IPS-NIHi7 (cell line): ENCODE measurements at regions not wholly inside any gene's neighbourhood (a gene's known extent, or its start where the extent isn't known, plus 50 kb on each side); places are given as distances from the start of the nearest gene placed in this dataset.

Source experiments
- DNase-seq: peaks from one replicate; pipeline ENCODE4 v3.0.0; 2012; ENCODE audit warnings: mixed read lengths; ENCODE audit errors: extremely low spot score

GRCh38 chr5:133690746-133691145 lies 78.4 kb upstream of the FSTL4 start:
- DNase-seq, result no peak

DNA sequence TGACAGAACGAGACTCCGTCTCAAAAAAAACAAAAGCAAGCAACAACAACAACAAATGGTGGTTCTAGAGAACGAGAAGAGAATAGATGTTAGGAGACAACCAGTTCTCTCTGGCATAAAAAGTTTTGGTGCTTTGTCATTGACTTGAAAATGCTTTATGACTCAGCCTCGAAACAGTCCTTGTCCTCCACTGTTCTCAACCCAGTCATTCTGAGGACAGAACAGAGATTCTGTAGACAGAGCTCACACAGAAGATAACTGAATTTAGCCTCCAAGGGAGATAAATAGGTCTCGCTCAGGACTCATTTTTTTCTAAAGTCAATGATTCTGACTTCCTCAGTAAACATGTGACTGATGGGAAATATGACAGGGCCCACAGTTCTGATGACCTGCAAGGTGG lies 76.0 kb upstream of the FSTL4 start:
- no peak for DNase-seq

DNA sequence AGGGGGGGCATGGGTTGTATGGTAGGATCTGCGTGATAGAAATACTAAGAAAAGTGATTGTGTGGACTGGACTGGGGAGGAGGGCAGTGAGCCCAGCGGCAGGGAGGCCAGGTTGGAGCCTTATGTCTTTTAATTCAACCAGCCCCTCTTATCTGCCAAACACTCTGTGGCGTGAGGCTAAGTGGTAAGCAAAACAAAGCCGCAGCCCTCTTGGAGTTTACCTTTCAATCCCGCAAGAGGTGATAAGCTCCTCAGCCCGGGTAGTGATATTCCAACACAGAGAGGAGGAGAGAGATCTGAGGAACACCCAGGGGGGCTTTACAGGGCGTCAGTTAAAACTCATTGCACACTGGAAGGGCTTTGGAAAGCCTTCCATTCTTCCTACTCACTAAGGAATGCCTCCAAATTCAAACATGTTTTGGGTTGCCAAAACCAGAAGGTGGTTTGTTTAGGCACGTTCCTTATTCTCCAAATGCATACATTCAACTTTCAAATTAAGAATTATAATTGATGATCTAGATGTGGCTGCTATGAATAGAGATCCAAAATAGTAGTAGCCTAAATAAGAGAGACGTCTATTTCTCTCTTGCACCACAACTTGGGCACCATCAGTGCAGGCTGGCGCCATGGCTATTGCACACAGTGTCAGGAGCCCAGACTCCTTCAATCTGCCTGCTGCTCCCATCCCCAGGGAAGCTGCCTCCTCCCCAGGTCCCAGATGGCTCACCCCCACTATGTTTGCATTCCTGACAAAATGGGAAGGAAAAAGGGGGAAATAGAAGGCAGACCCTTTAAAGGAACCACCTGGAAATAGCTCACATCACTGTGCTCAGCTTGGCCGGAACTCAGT lies 75.1 kb upstream of the FSTL4 start:
- DNase-seq, result no peak

DNA sequence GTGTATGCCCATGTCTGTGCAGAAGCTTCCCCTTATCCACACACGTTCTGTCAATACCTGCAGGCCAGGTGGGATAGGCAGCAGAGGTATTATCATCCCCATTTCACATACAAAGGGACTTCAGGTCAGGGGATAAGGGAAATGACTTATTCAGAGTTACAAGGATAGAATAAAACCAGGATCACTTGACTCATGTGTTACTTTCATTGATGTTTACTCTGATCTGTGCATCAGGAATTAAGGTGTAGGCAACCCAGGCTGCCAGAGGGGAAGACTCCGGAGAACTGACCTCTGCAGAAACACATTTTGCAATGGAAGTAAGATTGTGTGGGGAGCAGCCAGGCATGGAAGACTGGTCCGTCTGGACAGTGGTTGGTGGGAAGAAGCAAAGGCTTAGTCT lies 74.2 kb upstream of the FSTL4 start:
- DNase-seq, result no peak

DNA sequence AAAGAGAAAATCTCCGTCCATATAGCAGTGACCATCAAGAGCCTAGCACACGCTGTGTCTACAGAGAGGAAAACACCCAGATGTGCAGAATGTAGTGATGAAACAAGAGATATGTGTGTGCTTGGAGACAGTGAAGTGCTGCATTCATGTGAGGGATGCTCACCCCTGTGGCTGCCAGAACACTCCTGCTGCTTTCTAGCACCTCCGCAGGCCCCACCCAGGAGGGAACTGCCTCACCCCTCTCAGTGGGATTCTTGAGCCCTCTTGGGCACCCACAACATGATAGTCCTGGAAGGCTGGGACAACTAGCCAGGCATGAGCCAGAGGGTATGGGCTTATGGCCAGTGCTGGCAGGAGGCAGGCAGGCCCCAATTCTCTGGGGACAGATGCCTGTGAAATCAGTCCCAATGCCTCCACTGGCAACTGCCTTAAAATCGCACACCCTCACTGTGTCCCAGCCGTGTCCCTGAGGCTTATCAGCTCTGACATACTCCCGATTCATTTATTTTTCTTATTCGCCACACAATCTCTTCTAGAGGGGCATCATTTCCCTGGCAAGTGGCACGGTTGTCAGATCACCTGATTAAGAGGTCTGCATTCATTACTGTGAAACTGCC lies 73.2 kb upstream of the FSTL4 start:
- DNase-seq, result no peak

- no peak for DNase-seq
Measured at GRCh38 chr5:133683646-133684596, 71.6 kb upstream of the FSTL4 start.

DNA sequence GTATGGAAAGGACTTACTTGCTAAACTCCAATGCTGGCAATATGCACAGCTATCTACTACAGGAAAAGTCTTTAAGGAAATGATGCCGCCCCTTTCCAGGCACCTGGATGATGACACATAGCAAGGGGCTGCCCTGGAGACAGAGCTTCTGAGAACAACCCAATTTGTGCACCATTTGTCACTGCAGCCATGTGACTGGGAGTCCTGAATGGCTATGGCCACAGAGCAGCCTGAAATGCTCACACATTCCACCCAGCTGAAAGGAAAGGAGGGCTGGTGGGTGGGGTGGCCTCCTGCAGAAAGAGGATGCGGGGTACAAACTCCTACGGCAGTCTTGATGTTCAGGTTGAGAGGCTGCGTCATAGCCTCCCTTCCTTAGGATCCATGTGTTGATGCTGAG lies 70.1 kb upstream of the FSTL4 start:
- DNase-seq, result no peak

DNA sequence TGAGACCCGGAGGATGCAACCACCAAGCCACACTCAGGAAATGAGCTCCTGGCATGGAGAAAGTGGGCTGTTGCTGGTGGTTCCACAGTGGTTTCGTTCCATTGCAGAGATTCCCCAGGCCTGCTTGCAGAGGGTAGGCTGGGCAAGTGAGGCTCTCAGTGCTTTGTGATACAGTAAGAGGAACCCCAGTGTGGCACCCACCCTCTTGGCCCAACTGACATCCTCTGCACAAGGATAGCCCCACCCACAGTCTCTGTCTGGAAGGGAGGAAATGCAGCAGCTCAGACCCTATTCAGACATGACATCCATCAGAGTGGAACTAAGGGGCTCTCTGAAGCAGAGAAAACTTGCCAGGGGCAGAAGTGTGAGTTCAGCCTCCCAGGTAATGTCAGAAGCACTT lies 69.6 kb upstream of the FSTL4 start:
- DNase-seq, result no peak

- no peak for DNase-seq
Measured at GRCh38 chr5:133680830-133681565, 68.7 kb upstream of the FSTL4 start.

- DNase-seq, result no peak
Measured at GRCh38 chr5:133679534-133679933, 67.2 kb upstream of the FSTL4 start.

DNA sequence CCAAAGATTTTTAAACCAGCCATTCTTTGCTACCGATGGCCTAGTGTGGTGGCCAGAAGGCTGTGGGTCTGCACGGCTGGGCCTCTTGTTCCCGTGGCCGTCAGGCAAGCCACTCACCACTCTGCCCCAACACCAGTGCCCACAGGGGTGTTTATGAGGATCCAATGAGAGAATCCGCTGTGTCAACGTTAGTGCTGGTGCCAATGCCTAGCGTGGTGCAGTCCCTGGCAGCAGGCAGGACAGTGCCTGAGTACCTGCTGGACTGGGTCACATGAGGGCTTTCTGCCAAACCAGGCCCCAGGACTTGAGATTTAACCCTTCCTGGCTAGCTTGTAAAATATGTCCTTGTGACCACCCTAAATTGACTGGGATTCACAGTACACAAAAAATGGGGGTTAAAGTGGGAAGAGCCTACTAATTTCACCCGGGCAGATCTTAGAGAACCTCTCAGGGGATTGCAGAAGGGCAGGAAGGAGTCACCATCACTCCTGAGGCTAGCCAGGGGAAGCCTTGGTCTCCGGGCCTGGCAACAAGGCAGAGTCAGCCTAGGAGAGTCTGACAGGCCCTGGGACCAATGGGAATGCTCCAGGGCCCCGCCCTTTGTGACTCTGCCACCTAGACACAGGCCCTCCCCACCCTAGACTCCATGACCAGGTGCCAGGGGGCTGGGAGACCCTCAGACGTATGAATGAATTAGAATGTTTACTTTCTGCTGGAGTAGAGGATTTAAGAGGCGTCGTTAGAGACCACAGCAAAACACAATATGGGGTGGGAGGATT lies 63.2 kb upstream of the FSTL4 start:
- DNase-seq, result peak; percentile 49

GRCh38 chr5:133670336-133670735 lies 58.0 kb upstream of the FSTL4 start:
- DNase-seq, result no peak

DNA sequence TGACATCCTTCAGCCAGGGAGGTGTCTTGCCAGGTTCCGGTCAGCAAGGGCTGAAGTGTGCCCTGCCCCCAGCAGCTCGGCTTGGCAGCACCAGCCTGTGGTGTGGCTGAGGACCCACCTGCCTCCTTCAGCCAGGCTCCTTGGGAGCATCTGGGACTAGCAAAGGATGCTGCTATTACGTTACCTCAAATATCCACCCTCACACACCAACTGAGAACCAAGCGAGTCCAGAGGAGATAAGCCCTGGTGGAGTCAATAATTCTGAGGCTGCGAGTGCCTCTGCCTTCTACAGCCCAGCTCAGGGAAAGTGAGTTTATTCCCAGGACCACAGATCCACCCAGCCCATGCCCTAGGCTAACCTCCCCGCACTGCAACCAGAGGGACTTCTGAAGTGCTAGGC lies 57.1 kb upstream of the FSTL4 start:
- DNase-seq, result no peak

DNA sequence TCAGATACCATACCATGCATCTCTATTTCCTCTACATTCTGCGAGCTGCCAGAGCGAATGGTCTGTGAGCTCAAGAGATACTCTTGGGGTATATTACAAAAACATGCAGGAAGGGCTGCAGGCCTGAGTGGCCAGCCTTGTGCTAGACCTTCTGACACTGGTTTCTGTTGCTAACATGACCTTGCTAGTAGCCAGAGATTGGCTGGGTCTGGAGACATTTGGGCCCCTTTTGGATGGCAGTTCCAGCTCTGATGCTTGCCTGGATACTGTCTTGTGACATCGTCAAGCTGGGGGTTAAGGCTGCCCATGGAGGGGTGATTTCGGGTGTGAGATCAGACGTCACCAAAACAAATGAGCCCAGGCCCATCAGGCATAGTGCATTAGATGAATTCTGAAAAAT lies 56.1 kb upstream of the FSTL4 start:
- no peak for DNase-seq

DNA sequence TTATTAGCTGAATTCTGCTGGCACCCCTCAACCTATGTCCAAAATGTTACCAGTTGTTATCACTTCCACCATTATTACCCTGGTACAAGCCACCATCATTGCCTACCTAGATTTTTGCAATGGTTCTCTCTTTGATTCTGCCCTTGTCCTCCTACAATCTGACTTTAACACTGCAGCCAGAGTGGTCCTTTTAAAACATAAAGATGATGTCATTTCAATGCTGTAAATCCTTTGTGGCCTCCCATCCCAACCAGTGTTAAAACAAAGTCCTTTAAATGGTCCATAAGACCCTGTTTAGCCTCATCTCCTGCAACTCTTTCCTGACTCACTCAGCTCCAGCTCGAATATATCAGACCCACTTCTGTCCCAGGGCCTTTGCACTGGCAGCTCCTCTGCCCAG lies 54.9 kb upstream of the FSTL4 start:
- DNase-seq, result no peak

- DNase-seq, result no peak
Measured at GRCh38 chr5:133665571-133665970, 53.2 kb upstream of the FSTL4 start.

DNA sequence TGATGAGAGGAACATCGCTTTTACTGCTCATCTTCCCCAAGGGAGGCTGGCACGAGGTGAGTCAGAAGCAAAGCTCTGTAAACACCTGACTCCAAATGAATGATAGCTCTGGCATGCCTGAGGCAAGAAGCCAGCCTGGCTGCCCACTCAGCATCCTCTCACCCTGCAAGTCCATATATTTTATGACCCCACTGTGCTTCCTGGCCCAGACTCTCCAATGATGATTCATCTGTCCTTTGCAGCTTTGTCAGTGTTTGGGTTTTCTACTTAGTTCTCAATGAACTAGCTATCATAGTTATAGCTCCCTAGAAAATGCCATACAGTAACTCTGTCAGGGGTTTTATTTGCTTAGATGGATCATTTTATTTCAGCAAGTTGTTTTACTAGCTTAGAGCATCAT lies 52.1 kb upstream of the FSTL4 start:
- DNase-seq, result no peak

DNA sequence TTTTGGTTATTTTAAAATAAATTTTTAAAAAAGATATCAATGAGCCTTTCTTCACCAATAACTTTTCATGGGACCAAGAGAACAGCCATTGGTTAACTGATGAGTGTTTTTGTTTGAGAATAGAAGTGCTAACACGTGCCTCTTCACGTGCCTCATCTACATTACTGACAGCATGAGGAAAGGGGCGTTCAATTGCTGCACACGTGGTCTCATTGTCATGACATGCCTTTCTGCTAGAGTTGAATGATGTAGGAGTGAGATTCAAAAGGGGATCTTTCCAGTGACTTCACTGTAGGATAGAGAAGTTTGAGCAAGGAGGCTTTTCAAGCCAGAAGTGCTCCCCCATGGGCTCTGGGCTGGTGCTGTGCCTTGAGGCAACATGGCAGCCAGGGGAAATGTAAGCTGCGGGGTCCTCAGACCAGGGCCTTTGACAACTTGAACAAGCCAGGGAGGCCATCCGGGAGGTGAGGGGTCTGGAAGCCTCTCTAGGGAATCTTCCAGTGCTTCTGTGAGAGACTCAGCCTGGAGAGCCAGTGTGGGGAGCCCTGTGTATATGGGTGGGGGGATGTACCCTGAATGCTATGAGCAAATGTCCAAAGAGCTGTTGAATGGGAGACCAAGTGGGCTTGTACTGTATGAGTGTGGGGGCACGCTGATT lies 51.2 kb upstream of the FSTL4 start:
- DNase-seq, result no peak

- DNase-seq, result no peak
Measured at GRCh38 chr5:133662578-133662977, 50.2 kb upstream of the FSTL4 start.
